K562 (cell line): ENCODE measurements at regions not wholly inside any gene's neighbourhood (a gene's known extent, or its start where the extent isn't known, plus 50 kb on each side); places are given as distances from the start of the nearest gene placed in this dataset.

Source experiments
- ATAC-seq: fragments of 200-7000 bp; cut with Tn5 transposase; 3 replicates; pipeline ENCODE4 v1.9.1; 2020; ENCODE audit warnings: moderate library complexity
- BruUV-seq: library from RNA; stranded (reverse); fragments of 400-500 nt; replicated peaks from 2 replicates; lab custom pipeline; 2021; lab: Mats Ljungman, UMichigan
- CTCF ChIA-PET: fragments of 300-600 bp; formaldehyde crosslinking; extraction: SDS; loops from one replicate; lab custom pipeline; 2021; ENCODE audit warnings: low intra/inter-chr PET ratio; lab: Yijun Ruan, JAX
- POLR2A ChIA-PET: fragments of 300-600, 350-650 bp; sonication (Branson Sonifier 250); formaldehyde crosslinking; extraction: SDS; loops from one replicate; lab custom pipeline; 2021; ENCODE audit warnings: antibody characterized with exemption, inconsistent platforms; lab: Yijun Ruan, JAX
- DNase-seq, 4 experiments: peaks; one replicate each; pipeline versions ENCODE4 v3.0.0 to v3.0.0-alpha.2; 2011 to 2018; ENCODE audit warnings: low spot score in 3 of 4, mixed read lengths in 3 of 4; ENCODE audit errors: extremely low read depth in 1 of 4
- FAIRE-seq: peaks from 2 replicates; lab custom pipeline; 2011; peaks lifted over from hg19 to GRCh38; lab: Jason Lieb, UNC
- H2AFZ ChIP-seq: 2 replicates; pipeline ENCODE4 v1.6.0; 2011; ENCODE audit warnings: low read depth, low read length, control low read depth, inconsistent platforms
- H3K27ac ChIP-seq: fragments of 200-600 bp; 3 replicates; pipeline ENCODE4 v1.8.0; 2011; ENCODE audit warnings: low read depth, mild to moderate bottlenecking, control low read depth, inconsistent platforms, low read length, moderate library complexity, mixed read lengths; ENCODE audit errors: extremely low read depth
- H3K27me3 ChIP-seq, 2 experiments: fragments of 300-600 bp in 1 of 2; 2 replicates in 1 of 2; 3 replicates in 1 of 2; pipeline versions ENCODE4 v1.6.0 to v1.8.0; 2011; ENCODE audit warnings: inconsistent platforms in 2 of 2, low read length in 2 of 2, mild to moderate bottlenecking in 1 of 2, mixed read lengths in 1 of 2, moderate library complexity in 1 of 2; ENCODE audit not compliant: control insufficient read depth in 2 of 2, insufficient read depth in 2 of 2
- H3K36me3 ChIP-seq: fragments of 300-600 bp; 3 replicates; pipeline ENCODE4 v1.8.0; 2011; ENCODE audit warnings: mild to moderate bottlenecking, low read length, inconsistent platforms; ENCODE audit not compliant: control insufficient read depth, insufficient read depth
- H3K4me1 ChIP-seq, 2 experiments: fragments of 200-600 bp in 1 of 2; replicated peaks in 1 of 2; 2 replicates in 1 of 2; 3 replicates in 1 of 2; pipeline versions ENCODE4 v1.5.1 to v1.8.0; 2011; ENCODE audit warnings: inconsistent platforms in 2 of 2, low read length in 2 of 2, mild to moderate bottlenecking in 1 of 2, mixed read lengths in 1 of 2, moderate library complexity in 1 of 2; ENCODE audit not compliant: control insufficient read depth in 2 of 2, insufficient read depth in 2 of 2
- H3K4me2 ChIP-seq: 2 replicates; pipeline ENCODE4 v1.6.1; 2011; ENCODE audit warnings: low read length, control low read depth, inconsistent platforms, mixed read lengths; ENCODE audit not compliant: insufficient read depth
- H3K4me3 ChIP-seq: fragments of 200-600 bp; sonication (generic), shearing (Covaris generic); 2 replicates; pipeline ENCODE4 v1.5.1; 2016; ENCODE audit warnings: control low read depth, inconsistent platforms
- H3K79me2 ChIP-seq: fragments of 200-600 bp; 3 replicates; pipeline ENCODE4 v1.8.0; 2011; ENCODE audit warnings: low read length, inconsistent platforms; ENCODE audit not compliant: control insufficient read depth, insufficient read depth
- H3K9ac ChIP-seq, 2 experiments: 2 replicates each; pipeline versions ENCODE4 v1.6.0 to v1.6.1; 2011; ENCODE audit warnings: low read depth in 2 of 2, low read length in 2 of 2, control low read depth in 1 of 2, inconsistent platforms in 1 of 2, mild to moderate bottlenecking in 1 of 2, mixed read lengths in 1 of 2; ENCODE audit not compliant: insufficient read depth in 1 of 2
- H3K9me1 ChIP-seq: one replicate; pipeline ENCODE4 v1.6.0; 2011; ENCODE audit warnings: inconsistent platforms, mild to moderate bottlenecking, low read length, moderate library complexity; ENCODE audit not compliant: control insufficient read depth, insufficient read depth
- H3K9me3 ChIP-seq: replicated peaks from 2 replicates; pipeline ENCODE4 v1.5.1; 2011; ENCODE audit warnings: low read depth, low read length, inconsistent platforms; ENCODE audit not compliant: control insufficient read depth, insufficient read depth
- H4K20me1 ChIP-seq: replicated peaks from 2 replicates; pipeline ENCODE4 v1.6.1; 2011; ENCODE audit warnings: low read length, inconsistent platforms, mixed read lengths; ENCODE audit not compliant: control insufficient read depth, insufficient read depth
- BCOR ChIP-seq: fragments of 450-650 bp; IDR thresholded peaks from 2 replicates; pipeline ENCODE4 v1.6.1; 2016
- FOS ChIP-seq: IDR thresholded peaks from 3 replicates; pipeline ENCODE4 v1.6.1; 2011; ENCODE audit not compliant: insufficient read length; ENCODE audit errors: extremely low read depth
- FOXJ2 ChIP-seq: fragments of 200-800 bp; sonication (Bioruptor generic); IDR thresholded peaks from 2 replicates; pipeline ENCODE4 v1.6.1; 2016; ENCODE audit warnings: missing genetic modification characterization, missing compliant biosample characterization
- RAD21 ChIP-seq, 2 experiments: fragments of 250-450 bp in 1 of 2; fragments of 450-650 bp in 1 of 2; sonication (Bioruptor Pico) in 1 of 2; formaldehyde crosslinking in 1 of 2; IDR thresholded peaks in 1 of 2; conservative IDR thresholded peaks in 1 of 2; 2 replicates each; pipeline versions ENCODE4 v1.4.0 to v1.8.0; 2020 to 2022; ENCODE audit warnings: mild to moderate bottlenecking in 2 of 2, moderate library complexity in 1 of 2
- SMC3 ChIP-seq: conservative IDR thresholded peaks from 2 replicates; pipeline ENCODE4 v1.6.1; 2011; ENCODE audit warnings: low read depth, low read length, improper control_type of control experiment; ENCODE audit not compliant: insufficient read depth
- WGBS: fragments of 100-300 bp; shearing (Covaris generic); methylation state at CpG from one replicate; pipeline ENCODE4 v1.1.6; 2016; ENCODE audit warnings: low coverage, mixed read lengths; ENCODE audit not compliant: insufficient coverage; ENCODE audit errors: missing lambda C conversion rate; 5-methylcytosine and 5-hydroxymethylcytosine counted together
- in situ Hi-C: fragments of 300-500 bp; cut with MboI; formaldehyde crosslinking; loops from 4 replicates; pipeline ENCODE4 v1.15.0; 2018; ENCODE audit warnings: inconsistent platforms, mixed read lengths
- intact Hi-C: fragments of 100-400 bp; cut with micrococcal nuclease; formaldehyde crosslinking; loops from 2 replicates; pipeline ENCODE4 v1.14.2; 2022
- TF ChIP-seq, protein P1 (sequence below), 3 experiments: IDR thresholded peaks in 2 of 3; conservative IDR thresholded peaks in 1 of 3; 2 replicates each; pipeline ENCODE4 v1.5.1; 2011 to 2012; ENCODE audit warnings: low read length in 3 of 3, mild to moderate bottlenecking in 3 of 3, control low read depth in 2 of 3, improper control_type of control experiment in 1 of 3, inconsistent platforms in 1 of 3, low read depth in 1 of 3, mixed read lengths in 1 of 3, moderate library complexity in 1 of 3; ENCODE audit not compliant: insufficient read depth in 2 of 3

DNA sequence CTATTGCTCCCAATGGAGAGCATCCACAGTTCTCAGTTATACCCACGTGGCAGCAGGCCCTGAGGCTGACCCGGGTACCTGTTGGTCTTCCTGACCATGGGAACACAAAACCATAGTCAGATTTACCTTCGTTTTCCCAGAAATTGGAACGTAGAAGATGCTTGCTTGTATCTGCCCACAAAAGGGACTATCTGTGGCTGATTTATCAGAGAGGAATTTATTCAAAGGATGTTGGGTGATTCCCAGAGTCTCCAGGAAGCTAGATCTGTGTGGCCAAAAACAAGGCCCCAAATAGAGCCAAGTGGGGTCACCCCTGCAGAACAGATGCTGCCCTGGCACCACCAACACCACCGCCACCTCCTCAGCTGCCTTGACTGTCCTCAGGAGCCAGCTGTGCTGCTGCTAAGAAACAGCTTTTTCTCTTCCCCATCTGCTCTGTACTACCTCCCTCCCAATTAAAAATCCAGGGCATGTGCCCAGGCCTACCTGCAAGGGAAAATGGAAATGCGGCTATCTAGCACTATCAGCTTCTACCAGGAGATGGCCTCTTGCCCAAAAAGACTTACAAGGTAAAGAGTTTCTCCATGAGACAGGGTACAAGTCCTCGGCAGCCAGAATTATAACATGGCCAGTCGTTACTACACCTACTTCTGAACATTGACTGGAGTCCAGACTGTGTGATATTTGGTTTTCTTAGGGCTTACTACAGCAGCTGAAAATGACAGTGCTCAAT lies 128.6 kb upstream of the PLEKHG7 start:
- DNase-seq (peak in 1 of 4 experiments; percentile 29), FAIRE-seq (no peak), ATAC-seq (peak; percentile 81)
- H3K27ac ChIP-seq, result no peak overlapping the region
- no peaks in the 10 kb centered on the region for H3K9me3 ChIP-seq
- H3K4me3 ChIP-seq, result no peak overlapping the region
- no peak overlapping the region for H3K4me2 ChIP-seq
- H3K9ac ChIP-seq, result 0 out of 4 replicates have a peak overlapping the region, but pooled peaks of 1 of the 2 experiments have one; percentile 33
- WGBS, result 30% methylated on average over 8 of the region's 8 CpGs
- no peaks in the 10 kb centered on the region for H3K27me3 ChIP-seq
- ChIA-PET POLR2A (interaction anchor here (1.1 kb wide), 1 partner anchor 18 kb away, joined by 3 read pairs; no protein-coding TSS in a partner anchor), CTCF (no interaction called here)
- no peaks in the 10 kb centered on the region for H4K20me1 ChIP-seq
- H3K9me1 ChIP-seq, result no peaks in the 10 kb centered on the region
- BruUV-seq, result no TSS peak
- H3K36me3 ChIP-seq, result no peaks in the 10 kb centered on the region
- H3K79me2 ChIP-seq, result no peaks in the 10 kb centered on the region
- no peaks in the 10 kb centered on the region for H3K4me1 ChIP-seq
- in situ Hi-C loops, result loop anchor here (5.0 to 25.0 kb wide), 2 partner anchors 762 to 1187 kb away; no protein-coding TSS in a partner anchor
- peak overlapping the region; percentile 53 for H2AFZ ChIP-seq
- intact Hi-C loops, result loop anchor here (1.0 to 10.0 kb wide), 5 partner anchors 76 to 1531 kb away; no protein-coding TSS in a partner anchor
- 0 out of 2 replicates have a peak, but pooled peaks have one; percentile 6 for TF ChIP-seq SMC3
- TF ChIP-seq, protein P1, sequence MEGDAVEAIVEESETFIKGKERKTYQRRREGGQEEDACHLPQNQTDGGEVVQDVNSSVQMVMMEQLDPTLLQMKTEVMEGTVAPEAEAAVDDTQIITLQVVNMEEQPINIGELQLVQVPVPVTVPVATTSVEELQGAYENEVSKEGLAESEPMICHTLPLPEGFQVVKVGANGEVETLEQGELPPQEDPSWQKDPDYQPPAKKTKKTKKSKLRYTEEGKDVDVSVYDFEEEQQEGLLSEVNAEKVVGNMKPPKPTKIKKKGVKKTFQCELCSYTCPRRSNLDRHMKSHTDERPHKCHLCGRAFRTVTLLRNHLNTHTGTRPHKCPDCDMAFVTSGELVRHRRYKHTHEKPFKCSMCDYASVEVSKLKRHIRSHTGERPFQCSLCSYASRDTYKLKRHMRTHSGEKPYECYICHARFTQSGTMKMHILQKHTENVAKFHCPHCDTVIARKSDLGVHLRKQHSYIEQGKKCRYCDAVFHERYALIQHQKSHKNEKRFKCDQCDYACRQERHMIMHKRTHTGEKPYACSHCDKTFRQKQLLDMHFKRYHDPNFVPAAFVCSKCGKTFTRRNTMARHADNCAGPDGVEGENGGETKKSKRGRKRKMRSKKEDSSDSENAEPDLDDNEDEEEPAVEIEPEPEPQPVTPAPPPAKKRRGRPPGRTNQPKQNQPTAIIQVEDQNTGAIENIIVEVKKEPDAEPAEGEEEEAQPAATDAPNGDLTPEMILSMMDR (IDR thresholded peaks at IDR 0.05 in 2 of 3, conservative IDR thresholded peaks at IDR 0.05 in 1 of 3; ENCODE audit: insufficient read depth in 2 of 3, low read depth in 1 of 3, low read length in 3 of 3), result peak in 2 of 3 experiments; percentile 28 to 47; a peak in 3 of 6 replicates
- TF ChIP-seq FOS, result no peak
- TF ChIP-seq RAD21 (CRISPR knock-in tag; conservative IDR thresholded peaks at IDR 0.05 in 1 of 2, IDR thresholded peaks at IDR 0.05 in 1 of 2), result peak; percentile 32 to 50; a peak in 3 of 4 replicates
- TF ChIP-seq FOXJ2 (tag), result no peak
- no peak for TF ChIP-seq BCOR
